Cardiac muscle cell (in vitro differentiated cells and primary cell): ENCODE measurements at regions not wholly inside any gene's neighbourhood (a gene's known extent, or its start where the extent isn't known, plus 50 kb on each side); places are given as distances from the start of the nearest gene placed in this dataset.
A peak's percentile ranks its signal among the peaks of the same experiment; 100 is the strongest.

ENCODE experiments used
- DNase-seq, 2 donors: peaks; one replicate each; pipeline versions ENCODE4 v3.0.0 to v3.0.0-alpha.2; 2010 to 2017; ENCODE audit warnings: low read depth in 1 of 2, low spot score in 1 of 2
- H3K27ac ChIP-seq: fragments of 200-600 bp; sonication (generic); 2 replicates; pipeline ENCODE4 v1.5.1; 2016
- H3K27me3 ChIP-seq: fragments of 200-600 bp; sonication (generic); 2 replicates; pipeline ENCODE4 v1.6.0; 2016; ENCODE audit warnings: control low read depth
- H3K36me3 ChIP-seq: fragments of 200-600 bp; sonication (generic); 2 replicates; pipeline ENCODE4 v1.5.1; 2016; ENCODE audit warnings: control low read depth
- H3K4me1 ChIP-seq: fragments of 200-600 bp; sonication (generic); 2 replicates; pipeline ENCODE4 v1.8.1; 2017; ENCODE audit warnings: low read depth, mild to moderate bottlenecking, mixed run types
- H3K4me3 ChIP-seq: fragments of 200-600 bp; sonication (generic); 2 replicates; pipeline ENCODE4 v1.5.1; 2016; ENCODE audit warnings: mild to moderate bottlenecking
- H3K9me3 ChIP-seq: fragments of 200-600 bp; sonication (generic); 2 replicates; pipeline ENCODE4 v1.5.1; 2017; ENCODE audit warnings: low read depth, mild to moderate bottlenecking, control low read depth
- CTCF ChIP-seq: IDR thresholded peaks from 2 replicates; pipeline ENCODE4 v1.5.1; 2012; ENCODE audit warnings: low read depth, mild to moderate bottlenecking, low read length

GRCh38 chr4:181541396-181541795 lies 701.8 kb upstream of the TENM3 start:
- Histone ChIP-seq H3K9me3 (no peaks in the 10 kb centered on the region), H3K27ac (no peak overlapping the region), H3K4me3 (no peak overlapping the region), H3K36me3 (no peaks in the 10 kb centered on the region), H3K4me1 (no peaks in the 10 kb centered on the region), H3K27me3 (no peaks in the 10 kb centered on the region)
- no peak for TF ChIP-seq CTCF
- DNase-seq: peak in 1 of 2 donors; percentile 87

- Histone ChIP-seq H3K27ac (no peak overlapping the region), H3K4me1 (no peaks in the 10 kb centered on the region), H3K4me3 (no peak overlapping the region), H3K27me3 (no peaks in the 10 kb centered on the region), H3K36me3 (no peaks in the 10 kb centered on the region), H3K9me3 (no peaks in the 10 kb centered on the region)
- DNase-seq: peak in 1 of 2 donors; percentile 77
- no peak for TF ChIP-seq CTCF
These were observed 694.2 kb upstream of the TENM3 start for GRCh38 chr4:181548873-181549575.

GRCh38 chr4:181549576-181550188 lies 693.5 kb upstream of the TENM3 start:
- H3K4me3 ChIP-seq: no peak overlapping the region
- no peaks in the 10 kb centered on the region for H3K9me3 ChIP-seq
- H3K27ac ChIP-seq: no peak overlapping the region
- no peak for DNase-seq
- H3K27me3 ChIP-seq: no peaks in the 10 kb centered on the region
- H3K36me3 ChIP-seq: no peaks in the 10 kb centered on the region
- no peak for TF ChIP-seq CTCF
- no peaks in the 10 kb centered on the region for H3K4me1 ChIP-seq

- H3K36me3 ChIP-seq: no peaks in the 10 kb centered on the region
- no peaks in the 10 kb centered on the region for H3K4me1 ChIP-seq
- no peaks in the 10 kb centered on the region for H3K9me3 ChIP-seq
- H3K27me3 ChIP-seq: no peaks in the 10 kb centered on the region
- no peak overlapping the region for H3K27ac ChIP-seq
- TF ChIP-seq CTCF: no peak
- H3K4me3 ChIP-seq: no peak overlapping the region
- DNase-seq: no peak
These were observed 692.8 kb upstream of the TENM3 start for GRCh38 chr4:181550381-181550780.

GRCh38 chr4:181559637-181560036 lies 683.6 kb upstream of the TENM3 start:
- no peak for DNase-seq
- TF ChIP-seq CTCF: no peak
- H3K4me3 ChIP-seq: no peak overlapping the region

More at GRCh38 chr4:181559637-181560036, 683.6 kb upstream of the TENM3 start:
- Histone ChIP-seq H3K27me3 (no peaks in the 10 kb centered on the region), H3K9me3 (no peaks in the 10 kb centered on the region), H3K36me3 (no peaks in the 10 kb centered on the region), H3K4me1 (no peaks in the 10 kb centered on the region), H3K27ac (no peak overlapping the region)
